H1 (cell line): ENCODE measurements at regions not wholly inside any gene's neighbourhood (a gene's known extent, or its start where the extent isn't known, plus 50 kb on each side); places are given as distances from the start of the nearest gene placed in this dataset.

Experiments
- EGR1 ChIP-seq: IDR thresholded peaks from 2 replicates; pipeline ENCODE4 v1.6.1; 2011; ENCODE audit warnings: low read depth, low read length, borderline replicate concordance
- TF ChIP-seq, protein P1 (sequence below): IDR thresholded peaks from 2 replicates; pipeline ENCODE4 v1.6.1; 2011; ENCODE audit warnings: low read depth, mild to moderate bottlenecking, low read length; ENCODE audit not compliant: insufficient read depth

DNA sequence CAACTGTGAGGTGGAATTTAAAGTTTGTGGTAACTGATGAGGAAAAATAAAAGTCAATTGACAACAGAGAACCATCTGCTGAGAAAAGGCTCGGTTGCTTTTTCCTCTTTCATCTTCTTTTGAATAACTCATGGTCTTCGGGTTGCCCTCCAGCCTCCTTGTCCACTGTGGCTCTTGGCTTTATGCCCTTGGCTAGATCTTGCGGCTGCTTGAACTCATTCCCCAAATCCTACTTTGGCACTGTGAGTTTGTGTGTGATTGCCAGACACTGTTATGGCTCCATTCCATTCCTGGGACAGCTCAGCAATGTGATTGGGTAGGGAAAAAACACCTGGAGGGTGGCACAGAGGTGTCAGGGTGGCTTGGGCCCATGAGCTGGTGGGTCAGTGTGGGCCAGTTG, 387.4 kb downstream of the DLEU7 start (continued):
- no peak for TF ChIP-seq EGR1
- TF ChIP-seq, protein P1, sequence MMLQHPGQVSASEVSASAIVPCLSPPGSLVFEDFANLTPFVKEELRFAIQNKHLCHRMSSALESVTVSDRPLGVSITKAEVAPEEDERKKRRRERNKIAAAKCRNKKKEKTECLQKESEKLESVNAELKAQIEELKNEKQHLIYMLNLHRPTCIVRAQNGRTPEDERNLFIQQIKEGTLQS = no peak
